ENCODE measurements at regions not wholly inside any gene's neighbourhood (a gene's known extent, or its start where the extent isn't known, plus 50 kb on each side); places are given as distances from the start of the nearest gene placed in this dataset.

DNA sequence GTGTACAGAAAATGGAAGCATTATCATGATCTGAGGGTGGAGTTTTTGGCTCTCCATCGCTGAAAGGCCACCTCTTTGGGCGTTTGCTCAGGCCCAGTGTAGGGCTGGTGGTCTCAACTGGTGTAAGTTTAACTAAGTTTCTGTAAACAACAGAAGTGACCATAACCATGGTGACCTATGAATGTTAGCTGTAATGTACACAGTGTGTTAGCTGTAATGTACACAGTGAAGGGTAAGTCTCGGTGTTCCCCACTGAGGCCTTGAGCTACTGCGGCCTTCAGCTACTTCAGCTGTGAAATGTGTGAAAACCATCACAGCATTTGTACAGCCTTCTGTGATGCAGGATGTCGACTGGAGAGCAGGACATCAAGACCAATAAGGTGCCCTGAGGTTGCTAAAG, 185.2 kb downstream of the MYLK4 start:
- H3K4me3 ChIP-seq (ENCODE audit: low read length) = no peak overlapping the region
- TF ChIP-seq, protein P1, sequence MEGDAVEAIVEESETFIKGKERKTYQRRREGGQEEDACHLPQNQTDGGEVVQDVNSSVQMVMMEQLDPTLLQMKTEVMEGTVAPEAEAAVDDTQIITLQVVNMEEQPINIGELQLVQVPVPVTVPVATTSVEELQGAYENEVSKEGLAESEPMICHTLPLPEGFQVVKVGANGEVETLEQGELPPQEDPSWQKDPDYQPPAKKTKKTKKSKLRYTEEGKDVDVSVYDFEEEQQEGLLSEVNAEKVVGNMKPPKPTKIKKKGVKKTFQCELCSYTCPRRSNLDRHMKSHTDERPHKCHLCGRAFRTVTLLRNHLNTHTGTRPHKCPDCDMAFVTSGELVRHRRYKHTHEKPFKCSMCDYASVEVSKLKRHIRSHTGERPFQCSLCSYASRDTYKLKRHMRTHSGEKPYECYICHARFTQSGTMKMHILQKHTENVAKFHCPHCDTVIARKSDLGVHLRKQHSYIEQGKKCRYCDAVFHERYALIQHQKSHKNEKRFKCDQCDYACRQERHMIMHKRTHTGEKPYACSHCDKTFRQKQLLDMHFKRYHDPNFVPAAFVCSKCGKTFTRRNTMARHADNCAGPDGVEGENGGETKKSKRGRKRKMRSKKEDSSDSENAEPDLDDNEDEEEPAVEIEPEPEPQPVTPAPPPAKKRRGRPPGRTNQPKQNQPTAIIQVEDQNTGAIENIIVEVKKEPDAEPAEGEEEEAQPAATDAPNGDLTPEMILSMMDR (conservative IDR thresholded peaks at IDR 0.05; ENCODE audit: low read depth, low read length) = no peak
- DNase-seq (ENCODE audit: low read depth) = no peak

DNA sequence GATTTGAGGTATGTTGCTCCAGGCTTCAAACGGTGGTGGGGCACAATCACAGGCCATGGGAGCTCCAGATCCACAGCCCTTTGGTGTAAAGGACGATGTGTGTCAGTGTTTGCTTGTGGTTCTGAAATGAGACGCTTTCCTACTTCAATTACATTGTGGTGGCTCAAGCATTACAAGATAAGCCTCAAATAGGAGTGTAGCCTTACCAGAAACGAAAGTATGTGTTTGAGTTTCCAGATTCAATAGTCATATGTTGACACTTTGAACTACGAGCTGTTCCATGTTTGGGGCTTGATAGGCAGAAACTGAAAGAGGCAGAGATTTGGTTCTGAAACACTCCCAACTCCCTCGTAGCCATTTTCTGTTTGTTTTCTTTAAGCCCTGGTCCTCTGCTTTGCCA, 187.1 kb downstream of the MYLK4 start:
- no peak overlapping the region for H3K4me3 ChIP-seq (ENCODE audit: low read length)
- TF ChIP-seq, protein P1 (conservative IDR thresholded peaks at IDR 0.05; ENCODE audit: low read depth, low read length) = no peak

DNA sequence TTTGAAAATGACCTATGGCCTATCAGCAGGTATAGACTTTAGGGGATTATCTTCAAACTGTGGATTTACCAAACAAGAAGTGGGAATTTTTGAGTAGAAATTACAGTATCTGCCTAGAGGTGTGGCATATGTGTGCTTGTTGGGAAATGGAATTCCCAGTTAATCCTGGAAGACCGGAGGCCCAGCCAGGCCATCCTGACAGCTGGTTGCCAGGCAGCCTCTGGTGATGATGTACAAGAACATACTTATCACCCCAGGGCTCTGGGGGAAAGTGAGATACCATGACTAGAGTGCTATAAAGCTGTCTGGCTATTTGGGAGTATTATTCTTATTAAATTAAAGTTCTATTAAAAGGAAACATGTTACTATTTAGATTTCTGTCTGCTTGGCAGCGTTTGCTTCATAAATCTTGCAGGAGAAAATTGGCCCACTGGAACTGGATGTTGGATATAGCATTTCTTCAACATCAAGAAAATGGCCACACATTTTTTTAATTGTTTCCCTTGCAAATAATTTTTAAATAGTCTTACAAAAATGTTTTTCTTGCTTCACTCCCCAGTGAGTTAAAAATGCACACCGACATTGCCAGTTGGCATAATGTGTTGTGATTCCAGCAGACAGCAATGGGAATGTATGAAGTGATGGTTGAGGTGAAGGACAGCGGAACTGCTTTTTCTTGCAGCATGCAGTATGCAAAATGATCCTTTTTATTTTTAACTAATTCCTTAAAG, 187.8 kb downstream of the MYLK4 start:
- TF ChIP-seq, protein P1 (conservative IDR thresholded peaks at IDR 0.05; ENCODE audit: low read depth, low read length) = no peak
- H3K4me3 ChIP-seq (ENCODE audit: low read length) = no peak overlapping the region
- DNase-seq (ENCODE audit: low read depth) = no peak

More for the DNA sequence above, 187.1 kb downstream of the MYLK4 start:
- no peak for DNase-seq (ENCODE audit: low read depth)

DNA sequence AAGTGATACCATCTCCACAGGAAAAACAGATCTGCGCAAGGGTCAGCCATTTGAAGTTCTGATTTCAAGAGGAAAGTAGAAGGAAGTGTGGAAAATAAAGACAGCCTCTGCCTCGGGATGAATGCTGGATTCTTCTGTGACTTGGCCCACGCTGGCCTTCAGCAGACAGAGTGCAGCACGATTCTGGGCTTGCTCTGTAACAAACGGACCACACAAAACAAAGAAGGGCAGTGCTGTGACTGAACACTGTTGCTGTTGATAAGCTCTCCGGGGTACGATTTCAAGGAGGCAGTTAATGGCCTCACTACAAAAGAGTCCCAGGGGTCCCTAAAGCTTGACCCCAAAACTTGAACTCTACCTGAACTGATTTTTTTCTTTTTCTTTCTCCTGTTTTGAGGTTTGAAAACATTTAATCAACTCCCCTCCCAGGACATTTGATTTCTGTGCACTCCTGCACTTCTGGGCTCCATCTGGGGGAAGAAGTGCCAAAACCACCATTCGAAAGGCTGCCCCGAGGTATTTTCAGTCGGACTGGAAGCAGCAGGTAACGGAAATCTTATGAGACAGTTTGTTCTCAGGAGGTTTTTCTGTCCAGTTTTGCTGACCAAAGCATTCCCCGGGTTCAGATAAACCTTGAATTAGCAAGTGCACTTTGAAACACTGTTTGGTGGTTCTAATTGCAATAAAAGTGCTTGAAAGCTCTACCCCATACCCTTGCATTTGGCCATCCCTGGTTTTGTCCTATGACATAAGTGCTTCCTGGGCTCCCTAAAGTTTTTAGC, 189.6 kb downstream of the MYLK4 start:
- TF ChIP-seq, protein P1 (conservative IDR thresholded peaks at IDR 0.05; ENCODE audit: low read depth, low read length) = no peak
- DNase-seq (ENCODE audit: low read depth) = no peak
- H3K4me3 ChIP-seq (ENCODE audit: low read length) = no peak overlapping the region

DNA sequence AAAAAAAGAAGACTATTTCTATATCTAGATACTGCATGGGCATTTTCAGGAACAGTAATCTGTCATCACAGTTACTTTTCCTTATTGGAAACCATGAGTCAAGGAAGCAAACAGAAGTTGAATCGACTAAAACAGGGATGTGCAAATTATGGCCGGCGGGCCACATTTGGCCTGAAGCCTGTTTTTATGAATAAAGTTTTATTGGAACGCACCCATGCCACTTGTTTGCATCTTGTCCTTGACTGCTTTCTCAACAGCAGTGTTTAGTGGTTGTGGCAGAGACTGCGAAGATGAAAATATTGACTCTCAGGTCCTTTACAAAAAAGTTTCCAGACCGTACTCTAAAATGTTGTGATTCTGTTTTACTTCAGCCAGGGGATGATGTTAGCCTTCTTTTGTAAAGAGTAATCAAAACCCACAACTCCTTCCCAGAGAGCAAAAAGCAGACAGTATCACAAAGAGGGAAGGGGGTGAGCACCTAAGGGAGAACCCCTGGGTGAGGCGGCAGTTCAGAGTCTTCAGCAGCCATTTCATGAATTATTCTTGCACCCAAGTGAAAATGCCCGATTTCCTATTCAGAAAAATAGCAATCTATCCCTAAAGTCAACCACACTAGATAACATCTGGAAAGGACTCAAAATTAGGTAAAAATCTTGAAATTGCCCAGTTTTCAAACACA, 190.4 kb downstream of the MYLK4 start:
- DNase-seq (ENCODE audit: low read depth) = no peak
- TF ChIP-seq, protein P1 (conservative IDR thresholded peaks at IDR 0.05; ENCODE audit: low read depth, low read length) = no peak
- H3K4me3 ChIP-seq (ENCODE audit: low read length) = no peak overlapping the region

DNA sequence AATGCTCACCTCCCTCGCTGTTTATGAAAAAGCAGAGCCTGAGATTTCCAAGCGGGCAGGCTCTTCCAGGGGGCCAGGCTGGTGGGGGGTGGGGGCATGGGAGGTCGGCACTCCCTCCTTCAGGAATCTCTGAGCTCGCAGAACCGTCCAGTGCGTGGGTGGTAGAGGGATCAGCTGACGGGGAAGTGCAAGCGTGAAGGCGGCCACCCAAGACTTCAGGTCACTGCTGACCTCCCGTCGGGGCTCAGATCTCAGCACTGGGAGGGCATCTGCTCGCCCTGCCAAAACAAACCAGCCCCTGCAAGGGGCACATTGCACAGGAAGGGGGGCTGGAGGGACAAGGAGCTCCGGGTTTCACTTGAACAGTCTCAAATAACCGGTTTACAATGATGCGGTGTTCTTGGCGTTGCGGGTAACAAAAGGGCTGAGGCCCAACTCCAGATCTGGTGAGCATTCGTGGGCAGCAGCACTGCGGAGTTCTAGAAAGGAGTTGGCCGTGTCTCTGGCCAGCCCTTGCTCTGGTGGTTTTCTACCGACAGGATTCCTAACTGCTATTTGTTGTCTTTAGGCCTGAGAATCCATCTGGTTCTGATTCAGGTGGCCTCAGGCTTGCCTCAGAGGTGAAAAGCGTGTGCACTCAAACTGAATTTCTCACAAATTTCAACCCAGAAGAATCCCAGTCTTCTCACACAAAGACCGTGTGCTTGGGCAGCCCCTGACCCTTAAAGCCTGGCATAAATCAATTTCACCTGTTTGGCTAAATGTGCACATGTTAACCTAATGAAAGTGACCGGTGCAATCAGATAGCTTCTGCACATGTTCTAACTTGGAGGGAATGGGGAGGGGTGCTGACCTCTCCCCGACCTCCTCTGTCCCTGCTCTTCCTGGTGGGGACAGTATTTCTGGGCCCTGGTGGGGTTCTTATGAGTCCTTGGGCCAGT, 191.6 kb downstream of the MYLK4 start:
- no peak overlapping the region for H3K4me3 ChIP-seq (ENCODE audit: low read length)
- no peak for DNase-seq (ENCODE audit: low read depth)
- TF ChIP-seq, protein P1 (conservative IDR thresholded peaks at IDR 0.05; ENCODE audit: low read depth, low read length) = no peak
